ENCODE measurements at regions not wholly inside any gene's neighbourhood (a gene's known extent, or its start where the extent isn't known, plus 50 kb on each side); places are given as distances from the start of the nearest gene placed in this dataset.

- H3K27me3 ChIP-seq = no peaks in the 10 kb centered on the region
- DNase-seq (ENCODE audit: low spot score in 2 of 2) = no peak
- H3K27ac ChIP-seq = no peak overlapping the region
- TF ChIP-seq POLR2A (IDR thresholded peaks at IDR 0.05) (no peak), EP300 (IDR thresholded peaks at IDR 0.05) (no peak)
- TF ChIP-seq, protein P1, sequence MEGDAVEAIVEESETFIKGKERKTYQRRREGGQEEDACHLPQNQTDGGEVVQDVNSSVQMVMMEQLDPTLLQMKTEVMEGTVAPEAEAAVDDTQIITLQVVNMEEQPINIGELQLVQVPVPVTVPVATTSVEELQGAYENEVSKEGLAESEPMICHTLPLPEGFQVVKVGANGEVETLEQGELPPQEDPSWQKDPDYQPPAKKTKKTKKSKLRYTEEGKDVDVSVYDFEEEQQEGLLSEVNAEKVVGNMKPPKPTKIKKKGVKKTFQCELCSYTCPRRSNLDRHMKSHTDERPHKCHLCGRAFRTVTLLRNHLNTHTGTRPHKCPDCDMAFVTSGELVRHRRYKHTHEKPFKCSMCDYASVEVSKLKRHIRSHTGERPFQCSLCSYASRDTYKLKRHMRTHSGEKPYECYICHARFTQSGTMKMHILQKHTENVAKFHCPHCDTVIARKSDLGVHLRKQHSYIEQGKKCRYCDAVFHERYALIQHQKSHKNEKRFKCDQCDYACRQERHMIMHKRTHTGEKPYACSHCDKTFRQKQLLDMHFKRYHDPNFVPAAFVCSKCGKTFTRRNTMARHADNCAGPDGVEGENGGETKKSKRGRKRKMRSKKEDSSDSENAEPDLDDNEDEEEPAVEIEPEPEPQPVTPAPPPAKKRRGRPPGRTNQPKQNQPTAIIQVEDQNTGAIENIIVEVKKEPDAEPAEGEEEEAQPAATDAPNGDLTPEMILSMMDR (IDR thresholded peaks at IDR 0.05) = no peak
- H3K9me3 ChIP-seq = no peaks in the 10 kb centered on the region
- H3K36me3 ChIP-seq = no peaks in the 10 kb centered on the region
- H3K4me3 ChIP-seq = no peak overlapping the region
- no peaks in the 10 kb centered on the region for H3K4me1 ChIP-seq
These were observed 1270.6 kb downstream of the KCNT2 start for GRCh38 chr1:195337646-195338045.

DNA sequence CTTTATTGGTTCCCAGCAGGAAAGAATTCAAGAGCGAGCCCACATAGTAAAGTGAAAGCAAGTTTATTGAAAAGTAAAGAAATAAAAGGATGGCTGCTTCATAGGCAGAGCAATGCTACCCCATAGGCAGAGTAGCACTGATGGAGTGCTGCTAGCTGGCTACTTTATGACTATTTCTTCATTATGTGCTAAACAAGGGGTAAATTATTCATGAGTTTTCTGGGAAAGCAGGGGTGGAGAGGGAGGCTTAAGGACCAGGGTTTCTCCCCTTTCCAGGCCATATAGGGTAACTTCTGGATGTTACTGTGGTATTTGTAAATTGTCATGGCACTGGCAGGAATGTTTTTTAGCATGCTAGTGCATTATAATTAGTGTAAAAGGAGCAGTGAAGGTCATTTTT is 1271.4 kb downstream of the KCNT2 start:
- Histone ChIP-seq H3K9me3 (no peaks in the 10 kb centered on the region), H3K4me1 (no peaks in the 10 kb centered on the region), H3K27ac (no peak overlapping the region), H3K27me3 (no peaks in the 10 kb centered on the region), H3K36me3 (no peaks in the 10 kb centered on the region), H3K4me3 (no peak overlapping the region)
- 74 to 76% methylated on average over 1 of the region's 1 CpG for WGBS, 2 donors
- DNase-seq (ENCODE audit: low spot score in 2 of 2) = no peak
- TF ChIP-seq POLR2A (IDR thresholded peaks at IDR 0.05) (no peak), EP300 (IDR thresholded peaks at IDR 0.05) (no peak)
- TF ChIP-seq, protein P1 (IDR thresholded peaks at IDR 0.05) = no peak

GRCh38 chr1:195335541-195335940 is 1272.7 kb downstream of the KCNT2 start:
- H3K27me3 ChIP-seq = no peaks in the 10 kb centered on the region
- no peaks in the 10 kb centered on the region for H3K4me1 ChIP-seq
- H3K9me3 ChIP-seq = no peaks in the 10 kb centered on the region
- WGBS, 2 donors = 91 to 98% methylated on average over 4 of the region's 4 CpGs
- H3K4me3 ChIP-seq = no peak overlapping the region
- no peak for DNase-seq (ENCODE audit: low spot score in 2 of 2)
- H3K36me3 ChIP-seq = no peaks in the 10 kb centered on the region
- TF ChIP-seq EP300 (IDR thresholded peaks at IDR 0.05) (no peak), POLR2A (IDR thresholded peaks at IDR 0.05) (no peak)
- TF ChIP-seq, protein P1 (IDR thresholded peaks at IDR 0.05) = no peak
- no peak overlapping the region for H3K27ac ChIP-seq

- Histone ChIP-seq H3K36me3 (no peaks in the 10 kb centered on the region), H3K4me1 (no peaks in the 10 kb centered on the region), H3K4me3 (no peak overlapping the region), H3K27ac (no peak overlapping the region), H3K27me3 (no peaks in the 10 kb centered on the region), H3K9me3 (no peaks in the 10 kb centered on the region)
- 88 to 98% methylated on average over 1 of the region's 1 CpG for WGBS, 2 donors
- DNase-seq (ENCODE audit: low spot score in 2 of 2) = no peak
- TF ChIP-seq, protein P1 (IDR thresholded peaks at IDR 0.05) = no peak
- TF ChIP-seq POLR2A (IDR thresholded peaks at IDR 0.05) = no peak
- no peak for TF ChIP-seq EP300 (IDR thresholded peaks at IDR 0.05)
These were observed 1276.1 kb downstream of the KCNT2 start for GRCh38 chr1:195332102-195332501.

DNA sequence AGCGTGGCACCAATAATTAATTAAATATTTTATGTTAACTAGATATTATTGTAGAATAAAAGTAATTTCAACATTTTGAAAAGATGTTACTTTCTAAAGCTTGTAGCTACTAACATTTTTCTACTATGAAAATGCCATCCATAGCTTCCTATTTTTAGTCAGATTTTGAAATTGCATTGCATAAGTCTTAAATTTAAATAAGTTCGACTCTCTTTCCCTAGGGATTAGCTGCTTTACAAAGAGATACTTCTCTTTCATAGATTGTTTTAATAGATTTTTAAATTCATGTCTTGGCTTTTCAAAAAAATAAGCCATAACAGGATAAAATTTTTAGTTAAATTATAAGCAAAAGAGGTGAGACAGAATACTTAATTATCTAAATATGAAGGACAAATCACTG is 1279.6 kb downstream of the KCNT2 start:
- H3K9me3 ChIP-seq = no peaks in the 10 kb centered on the region
- no peaks in the 10 kb centered on the region for H3K36me3 ChIP-seq
- H3K27me3 ChIP-seq = no peaks in the 10 kb centered on the region
- H3K4me1 ChIP-seq = no peaks in the 10 kb centered on the region
- H3K27ac ChIP-seq = no peak overlapping the region
- no peak for DNase-seq (ENCODE audit: low spot score in 2 of 2)
- no peak overlapping the region for H3K4me3 ChIP-seq
- no peak for TF ChIP-seq EP300 (IDR thresholded peaks at IDR 0.05)
- TF ChIP-seq POLR2A (IDR thresholded peaks at IDR 0.05) = no peak
- TF ChIP-seq, protein P1 (IDR thresholded peaks at IDR 0.05) = no peak
- 68 to 75% methylated on average over 2 of the region's 2 CpGs for WGBS, 2 donors
